ENCODE measurements at regions not wholly inside any gene's neighbourhood (a gene's known extent, or its start where the extent isn't known, plus 50 kb on each side); places are given as distances from the start of the nearest gene placed in this dataset.

- Mint-ChIP-seq H3K27me3 (no peaks in the 10 kb centered on the region), H3K9me3 (no peaks in the 10 kb centered on the region), H3K36me3 (ENCODE audit: low read depth) (no peaks in the 10 kb centered on the region), H3K27ac (no peak overlapping the region), H3K4me1 (ENCODE audit: low read depth) (peaks cover 3% of the 10 kb centered on the region), H3K4me3 (no peak overlapping the region)
- POLR2A ChIA-PET = no interaction called here
- CTCF ChIA-PET = no interaction called here
- no peak for DNase-seq
- no peak for ATAC-seq
- no peak for TF ChIP-seq CTCF (IDR thresholded peaks at IDR 0.05)
- intact Hi-C loops (cut with micrococcal nuclease) = no loop called here
These were observed 319.2 kb upstream of the FMN2 start for GRCh38 chr1:239772446-239772845.

- Mint-ChIP-seq H3K27ac (no peak overlapping the region), H3K27me3 (no peaks in the 10 kb centered on the region), H3K4me1 (ENCODE audit: low read depth) (peaks cover 3% of the 10 kb centered on the region), H3K4me3 (no peak overlapping the region), H3K9me3 (no peaks in the 10 kb centered on the region), H3K36me3 (ENCODE audit: low read depth) (no peaks in the 10 kb centered on the region)
- ATAC-seq (no peak), DNase-seq (no peak)
- ChIA-PET POLR2A (no interaction called here), CTCF (interaction anchor here (0.9 kb wide), 1 partner anchor 9 kb away, joined by 3 read pairs; no protein-coding TSS in a partner anchor)
- TF ChIP-seq CTCF (IDR thresholded peaks at IDR 0.05) = no peak
- intact Hi-C loops (cut with micrococcal nuclease) = no loop called here
These were observed 316.2 kb upstream of the FMN2 start for GRCh38 chr1:239775466-239775865.

GRCh38 chr1:239778208-239778813 lies 313.4 kb upstream of the FMN2 start:
- CTCF ChIA-PET = no interaction called here
- Mint-ChIP-seq H3K36me3 (ENCODE audit: low read depth) (no peaks in the 10 kb centered on the region), H3K27me3 (no peaks in the 10 kb centered on the region), H3K9me3 (peaks cover 2% of the 10 kb centered on the region), H3K27ac (no peak overlapping the region), H3K4me3 (no peak overlapping the region), H3K4me1 (ENCODE audit: low read depth) (peaks cover 3% of the 10 kb centered on the region)
- no peak for DNase-seq
- TF ChIP-seq CTCF (IDR thresholded peaks at IDR 0.05) = no peak
- POLR2A ChIA-PET = no interaction called here
- intact Hi-C loops (cut with micrococcal nuclease) = no loop called here
- ATAC-seq = no peak

GRCh38 chr1:239779962-239780361 lies 311.7 kb upstream of the FMN2 start:
- Mint-ChIP-seq H3K4me1 (ENCODE audit: low read depth) (no peaks in the 10 kb centered on the region), H3K27me3 (no peaks in the 10 kb centered on the region), H3K4me3 (no peak overlapping the region), H3K9me3 (peaks cover 2% of the 10 kb centered on the region), H3K36me3 (ENCODE audit: low read depth) (no peaks in the 10 kb centered on the region), H3K27ac (no peak overlapping the region)
- DNase-seq (no peak), ATAC-seq (no peak)
- intact Hi-C loops (cut with micrococcal nuclease) = no loop called here
- no peak for TF ChIP-seq CTCF (IDR thresholded peaks at IDR 0.05)
- ChIA-PET CTCF (no interaction called here), POLR2A (no interaction called here)

GRCh38 chr1:239784896-239785295 lies 306.8 kb upstream of the FMN2 start:
- Mint-ChIP-seq H3K27ac (no peak overlapping the region), H3K4me3 (no peak overlapping the region), H3K9me3 (peaks cover 4% of the 10 kb centered on the region), H3K4me1 (ENCODE audit: low read depth) (no peaks in the 10 kb centered on the region), H3K27me3 (no peaks in the 10 kb centered on the region), H3K36me3 (ENCODE audit: low read depth) (no peaks in the 10 kb centered on the region)
- TF ChIP-seq CTCF (IDR thresholded peaks at IDR 0.05) = no peak
- POLR2A ChIA-PET = no interaction called here
- CTCF ChIA-PET = interaction anchor here (0.8 to 1.7 kb wide), 2 partner anchors 10 to 18 kb away, joined by 3 to 4 read pairs; no protein-coding TSS in a partner anchor
- intact Hi-C loops (cut with micrococcal nuclease) = no loop called here
- no peak for ATAC-seq
- DNase-seq = no peak

Data from activated CD8-positive, alpha-beta T cell treated with anti-CD3 and anti-CD28 coated beads for 36 hours (primary cell).